ENCODE measurements at regions not wholly inside any gene's neighbourhood (a gene's known extent, or its start where the extent isn't known, plus 50 kb on each side); places are given as distances from the start of the nearest gene placed in this dataset.

- no peaks in the 10 kb centered on the region for H3K36me3 ChIP-seq (ENCODE audit: control insufficient read depth, insufficient read depth, low read length)
- TF ChIP-seq CTCF (IDR thresholded peaks at IDR 0.05; ENCODE audit: insufficient read depth, low read length, poor library complexity, severe bottlenecking): no peak
- DNase-seq (ENCODE audit: extremely low read depth, insufficient read length): no peak
- H3K4me3 ChIP-seq (replicated peaks; ENCODE audit: low read depth, low read length): no peak overlapping the region
- H3K27me3 ChIP-seq (replicated peaks; ENCODE audit: control insufficient read depth, insufficient read depth, low read length): no peaks in the 10 kb centered on the region; the same call in 1 of the 2 replicates
Measured at GRCh38 chr2:239728751-239729150, 296.4 kb downstream of the NDUFA10 start.

GRCh38 chr2:239727776-239728600 lies 297.2 kb downstream of the NDUFA10 start:
- no peaks in the 10 kb centered on the region; the same call in 1 of the 2 replicates for H3K27me3 ChIP-seq (replicated peaks; ENCODE audit: control insufficient read depth, insufficient read depth, low read length)
- no peak for DNase-seq (ENCODE audit: extremely low read depth, insufficient read length)
- H3K36me3 ChIP-seq (ENCODE audit: control insufficient read depth, insufficient read depth, low read length): no peaks in the 10 kb centered on the region
- TF ChIP-seq CTCF (IDR thresholded peaks at IDR 0.05; ENCODE audit: insufficient read depth, low read length, poor library complexity, severe bottlenecking): no peak
- H3K4me3 ChIP-seq (replicated peaks; ENCODE audit: low read depth, low read length): no peak overlapping the region

GRCh38 chr2:239727182-239727775 lies 297.9 kb downstream of the NDUFA10 start:
- no peak for TF ChIP-seq CTCF (IDR thresholded peaks at IDR 0.05; ENCODE audit: insufficient read depth, low read length, poor library complexity, severe bottlenecking)
- Histone ChIP-seq H3K36me3 (ENCODE audit: control insufficient read depth, insufficient read depth, low read length) (no peaks in the 10 kb centered on the region), H3K27me3 (replicated peaks; ENCODE audit: control insufficient read depth, insufficient read depth, low read length) (no peaks in the 10 kb centered on the region; the same call in 1 of the 2 replicates), H3K4me3 (replicated peaks; ENCODE audit: low read depth, low read length) (no peak overlapping the region)
- no peak for DNase-seq (ENCODE audit: extremely low read depth, insufficient read length)

- no peak for DNase-seq (ENCODE audit: extremely low read depth, insufficient read length)
- Histone ChIP-seq H3K27me3 (replicated peaks; ENCODE audit: control insufficient read depth, insufficient read depth, low read length) (no peaks in the 10 kb centered on the region; the same call in 1 of the 2 replicates), H3K36me3 (ENCODE audit: control insufficient read depth, insufficient read depth, low read length) (no peaks in the 10 kb centered on the region), H3K4me3 (replicated peaks; ENCODE audit: low read depth, low read length) (no peak overlapping the region)
- TF ChIP-seq CTCF (IDR thresholded peaks at IDR 0.05; ENCODE audit: insufficient read depth, low read length, poor library complexity, severe bottlenecking): no peak
Measured at GRCh38 chr2:239726631-239727181, 298.4 kb downstream of the NDUFA10 start.

- no peaks in the 10 kb centered on the region for H3K36me3 ChIP-seq (ENCODE audit: control insufficient read depth, insufficient read depth, low read length)
- DNase-seq (ENCODE audit: extremely low read depth, insufficient read length): no peak
- TF ChIP-seq CTCF (IDR thresholded peaks at IDR 0.05; ENCODE audit: insufficient read depth, low read length, poor library complexity, severe bottlenecking): no peak
- no peaks in the 10 kb centered on the region; the same call in 1 of the 2 replicates for H3K27me3 ChIP-seq (replicated peaks; ENCODE audit: control insufficient read depth, insufficient read depth, low read length)
- H3K4me3 ChIP-seq (replicated peaks; ENCODE audit: low read depth, low read length): no peak overlapping the region
Measured at GRCh38 chr2:239726091-239726591, 299.0 kb downstream of the NDUFA10 start.

Data from GM06990 (cell line).